Cardiac fibroblast (primary cell): ENCODE measurements at regions not wholly inside any gene's neighbourhood (a gene's known extent, or its start where the extent isn't known, plus 50 kb on each side); places are given as distances from the start of the nearest gene placed in this dataset.

Experiments used
- DNase-seq, 2 donors: peaks; one replicate each; pipeline versions ENCODE4 v3.0.0 to v3.0.0-alpha.2; 2010; ENCODE audit warnings: low read depth in 2 of 2
- H3K4me3 ChIP-seq, 2 donors: replicated peaks in 1 of 2; 1 replicate in 1 of 2; 2 replicates in 1 of 2; pipeline ENCODE4 v1.5.1; 2011; ENCODE audit warnings: low read depth in 2 of 2, low read length in 2 of 2, mild to moderate bottlenecking in 2 of 2, moderate library complexity in 1 of 2
- TF ChIP-seq, protein P1 (sequence below): IDR thresholded peaks from one replicate; pipeline ENCODE4 v1.5.1; 2011; ENCODE audit warnings: low read depth, mild to moderate bottlenecking, low read length, inconsistent platforms

DNA sequence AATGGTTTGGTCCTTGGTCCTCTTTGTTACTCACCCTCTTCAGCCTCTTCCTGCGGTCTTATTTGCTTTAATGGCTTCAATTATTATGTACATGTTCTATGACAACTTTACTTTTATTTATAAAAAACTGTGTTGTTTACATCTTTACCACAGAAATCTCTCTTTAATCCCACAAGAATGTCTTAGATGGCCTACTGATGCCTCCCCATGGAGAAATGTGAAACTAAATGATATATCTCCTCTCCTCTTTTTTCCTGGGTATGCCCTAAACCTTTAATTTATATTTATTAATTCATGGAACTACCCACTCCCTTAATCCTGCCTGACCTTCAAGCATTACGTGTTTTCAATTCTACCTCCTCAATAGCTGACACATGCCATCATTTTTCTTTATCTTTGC, 573.2 kb downstream of the CENPC start:
- DNase-seq, result peak; percentile 1 to 3
- no peak overlapping the region for H3K4me3 ChIP-seq
- TF ChIP-seq, protein P1, sequence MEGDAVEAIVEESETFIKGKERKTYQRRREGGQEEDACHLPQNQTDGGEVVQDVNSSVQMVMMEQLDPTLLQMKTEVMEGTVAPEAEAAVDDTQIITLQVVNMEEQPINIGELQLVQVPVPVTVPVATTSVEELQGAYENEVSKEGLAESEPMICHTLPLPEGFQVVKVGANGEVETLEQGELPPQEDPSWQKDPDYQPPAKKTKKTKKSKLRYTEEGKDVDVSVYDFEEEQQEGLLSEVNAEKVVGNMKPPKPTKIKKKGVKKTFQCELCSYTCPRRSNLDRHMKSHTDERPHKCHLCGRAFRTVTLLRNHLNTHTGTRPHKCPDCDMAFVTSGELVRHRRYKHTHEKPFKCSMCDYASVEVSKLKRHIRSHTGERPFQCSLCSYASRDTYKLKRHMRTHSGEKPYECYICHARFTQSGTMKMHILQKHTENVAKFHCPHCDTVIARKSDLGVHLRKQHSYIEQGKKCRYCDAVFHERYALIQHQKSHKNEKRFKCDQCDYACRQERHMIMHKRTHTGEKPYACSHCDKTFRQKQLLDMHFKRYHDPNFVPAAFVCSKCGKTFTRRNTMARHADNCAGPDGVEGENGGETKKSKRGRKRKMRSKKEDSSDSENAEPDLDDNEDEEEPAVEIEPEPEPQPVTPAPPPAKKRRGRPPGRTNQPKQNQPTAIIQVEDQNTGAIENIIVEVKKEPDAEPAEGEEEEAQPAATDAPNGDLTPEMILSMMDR, result no peak

GRCh38 chr4:66964467-66964866, 580.8 kb downstream of the CENPC start:
- no peak for DNase-seq
- TF ChIP-seq, protein P1, result no peak
- H3K4me3 ChIP-seq, result no peak overlapping the region

- H3K4me3 ChIP-seq, result no peak overlapping the region
- TF ChIP-seq, protein P1, result no peak
- no peak for DNase-seq
Observed at GRCh38 chr4:66963084-66963483, 582.2 kb downstream of the CENPC start.

- no peak overlapping the region for H3K4me3 ChIP-seq
- DNase-seq, result no peak
Observed at GRCh38 chr4:66959207-66959606, 586.1 kb downstream of the CENPC start.

GRCh38 chr4:66956852-66957251, 588.5 kb downstream of the CENPC start:
- TF ChIP-seq, protein P1, result no peak
- H3K4me3 ChIP-seq, result no peak overlapping the region
- no peak for DNase-seq

More at GRCh38 chr4:66959207-66959606, 586.1 kb downstream of the CENPC start:
- TF ChIP-seq, protein P1, result no peak

DNA sequence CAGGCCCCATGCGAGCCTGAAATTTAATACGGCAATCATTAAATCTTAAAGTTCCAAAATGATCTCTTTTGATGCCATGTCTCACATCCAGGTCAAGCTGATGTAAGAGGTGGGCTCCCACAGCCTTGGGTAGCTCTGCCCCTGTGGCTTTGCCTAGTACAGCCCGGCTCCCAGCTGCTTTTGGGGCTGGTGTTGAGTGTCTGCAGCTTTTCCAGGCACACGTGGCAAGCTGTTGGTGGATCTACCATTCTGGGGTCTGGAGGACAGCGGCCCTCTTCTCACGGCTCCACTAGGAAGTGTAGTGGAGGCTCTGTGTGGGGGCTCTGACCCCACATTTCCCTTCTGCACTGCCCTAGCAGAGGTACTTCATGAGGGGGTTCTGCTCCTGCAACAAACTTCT, 588.9 kb downstream of the CENPC start:
- no peak for DNase-seq
- no peak overlapping the region for H3K4me3 ChIP-seq
- TF ChIP-seq, protein P1, result no peak

DNA sequence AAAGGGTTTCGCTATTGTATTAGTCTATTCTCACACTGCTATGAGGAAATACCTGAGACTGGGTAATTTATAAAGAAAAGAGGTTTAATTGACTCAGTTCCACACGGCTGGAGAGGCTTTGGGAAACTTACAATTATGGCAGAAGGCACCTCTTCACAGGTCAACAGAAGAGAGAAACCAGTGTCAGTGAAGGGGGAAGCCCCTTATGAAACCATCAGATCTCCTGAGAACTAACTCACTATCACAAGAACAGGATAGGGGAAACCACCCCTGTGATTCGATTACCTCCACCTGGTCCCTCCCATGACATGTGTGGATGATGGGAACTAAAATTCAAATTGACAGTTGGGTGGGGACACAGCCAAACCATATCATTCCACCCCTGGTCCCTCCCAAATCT, 589.5 kb downstream of the CENPC start:
- DNase-seq, result no peak
- H3K4me3 ChIP-seq, result no peak overlapping the region
- TF ChIP-seq, protein P1, result no peak
